HepG2 (cell line): ENCODE measurements at regions not wholly inside any gene's neighbourhood (a gene's known extent, or its start where the extent isn't known, plus 50 kb on each side); places are given as distances from the start of the nearest gene placed in this dataset.

Experiments
- ATAC-seq: fragments of 200-7000 bp; cut with Tn5 transposase; 3 replicates; pipeline ENCODE4 v1.9.1; 2020; ENCODE audit warnings: mild to moderate bottlenecking, moderate library complexity
- BruUV-seq: library from RNA; stranded (reverse); fragments of 400-500 nt; replicated peaks from 2 replicates; lab custom pipeline; 2021; lab: Mats Ljungman, UMichigan
- CTCF ChIA-PET: fragments of 300-600 bp; formaldehyde crosslinking; extraction: SDS; loops from one replicate; lab custom pipeline; 2021; ENCODE audit warnings: low total read pairs, inconsistent platforms, low intra/inter-chr PET ratio; lab: Yijun Ruan, JAX
- POLR2A ChIA-PET: fragments of 350-600 bp; sonication (Branson Sonifier 250); formaldehyde crosslinking; loops from one replicate; lab custom pipeline; 2020; ENCODE audit warnings: antibody characterized with exemption, inconsistent platforms; lab: Yijun Ruan, JAX
- DNase-seq: peaks from one replicate; pipeline ENCODE4 v3.0.0-alpha.2; 2015; ENCODE audit warnings: low spot score
- FAIRE-seq: peaks from 3 replicates; lab custom pipeline; 2011; peaks lifted over from hg19 to GRCh38; lab: Jason Lieb, UNC
- H2AFZ ChIP-seq: one replicate; pipeline ENCODE4 v1.6.1; 2011; ENCODE audit warnings: low read length, inconsistent platforms
- H3K27ac ChIP-seq: fragments of 300-600 bp; 3 replicates; pipeline ENCODE4 v1.8.0; 2011; ENCODE audit warnings: mixed run types, mild to moderate bottlenecking, mixed read lengths, low read length, inconsistent platforms; ENCODE audit not compliant: insufficient read depth; ENCODE audit errors: extremely low read length
- H3K27me3 ChIP-seq, 2 experiments: fragments of 200-600 bp in 1 of 2; 2 replicates in 1 of 2; 3 replicates in 1 of 2; pipeline versions ENCODE4 v1.6.0 to v1.8.0; 2011; ENCODE audit warnings: low read length in 2 of 2, mild to moderate bottlenecking in 2 of 2, moderate library complexity in 2 of 2, inconsistent platforms in 1 of 2; ENCODE audit not compliant: insufficient read depth in 2 of 2, control insufficient read depth in 1 of 2
- H3K36me3 ChIP-seq, 2 experiments: fragments of 200-600 bp in 1 of 2; replicated peaks in 1 of 2; 2 replicates in 1 of 2; 3 replicates in 1 of 2; pipeline versions ENCODE4 v1.5.1 to v1.8.0; 2011; ENCODE audit warnings: low read length in 2 of 2, inconsistent platforms in 1 of 2; ENCODE audit not compliant: insufficient read depth in 2 of 2, control insufficient read depth in 1 of 2
- H3K4me1 ChIP-seq: 2 replicates; pipeline ENCODE4 v1.5.1; 2012; ENCODE audit warnings: low read length, inconsistent platforms; ENCODE audit not compliant: insufficient read depth
- H3K4me2 ChIP-seq: 2 replicates; pipeline ENCODE4 v1.6.0; 2011; ENCODE audit warnings: low read depth, low read length, inconsistent platforms
- H3K4me3 ChIP-seq, 3 experiments: fragments of 200-600 bp in 1 of 3; sonication (generic), shearing (Covaris generic) in 1 of 3; replicated peaks in 1 of 3; 2 replicates each; pipeline ENCODE4 v1.5.1; 2011 to 2016; ENCODE audit warnings: low read length in 3 of 3, inconsistent platforms in 2 of 3, low read depth in 2 of 3, mild to moderate bottlenecking in 2 of 3, control low read depth in 1 of 3, mixed read lengths in 1 of 3; ENCODE audit not compliant: insufficient read depth in 1 of 3
- H3K79me2 ChIP-seq: one replicate; pipeline ENCODE4 v1.6.1; 2011; ENCODE audit warnings: low read length, inconsistent platforms; ENCODE audit not compliant: insufficient read depth
- H3K9ac ChIP-seq: 2 replicates; pipeline ENCODE4 v1.6.0; 2011; ENCODE audit warnings: mild to moderate bottlenecking, low read depth, low read length, inconsistent platforms; ENCODE audit not compliant: insufficient read depth
- H3K9me3 ChIP-seq: 2 replicates; pipeline ENCODE4 v1.5.1; 2012; ENCODE audit warnings: mild to moderate bottlenecking, low read length
- H4K20me1 ChIP-seq: 2 replicates; pipeline ENCODE4 v1.6.0; 2011; ENCODE audit warnings: inconsistent platforms, mild to moderate bottlenecking, low read length, moderate library complexity; ENCODE audit not compliant: insufficient read depth
- CTCF ChIP-seq: sonication (generic); formaldehyde crosslinking; IDR thresholded peaks from 2 replicates; pipeline ENCODE4 v1.5.0; 2020; ENCODE audit warnings: mild to moderate bottlenecking, missing genetic modification reagents, moderate library complexity
- SMC3 ChIP-seq: IDR thresholded peaks from 2 replicates; pipeline ENCODE4 v1.6.1; 2011; ENCODE audit warnings: low read length, improper control_type of control experiment
- SNAPC2 ChIP-seq: sonication (generic); formaldehyde crosslinking; IDR thresholded peaks from 2 replicates; pipeline ENCODE4 v1.8.1; 2022; ENCODE audit warnings: mild to moderate bottlenecking, missing genetic modification reagents
- SOX13 ChIP-seq, 3 experiments: fragments of 450-650 bp in 1 of 3; sonication (generic) in 1 of 3; formaldehyde crosslinking in 1 of 3; IDR thresholded peaks in 2 of 3; conservative IDR thresholded peaks in 1 of 3; 2 replicates each; pipeline versions ENCODE4 v1.5.0 to v1.6.1; 2016 to 2020; ENCODE audit warnings: antibody characterized with exemption in 1 of 3, mild to moderate bottlenecking in 1 of 3, missing compliant biosample characterization in 1 of 3, missing genetic modification reagents in 1 of 3, moderate library complexity in 1 of 3
- SOX5 ChIP-seq: IDR thresholded peaks from 2 replicates; pipeline ENCODE4 v1.6.1; 2016; ENCODE audit warnings: borderline replicate concordance
- SOX6 ChIP-seq, 2 experiments: fragments of 450-650 bp in 1 of 2; sonication (generic) in 1 of 2; formaldehyde crosslinking in 1 of 2; IDR thresholded peaks; 2 replicates each; pipeline versions ENCODE4 v1.4.0 to v1.6.1; 2017 to 2020; ENCODE audit warnings: antibody characterized with exemption in 1 of 2, mild to moderate bottlenecking in 1 of 2, missing genetic modification reagents in 1 of 2
- STAG1 ChIP-seq: sonication (generic); formaldehyde crosslinking; IDR thresholded peaks from 2 replicates; pipeline ENCODE4 v1.4.0; 2020; ENCODE audit warnings: missing genetic modification reagents
- ZNF224 ChIP-seq: sonication (generic); formaldehyde crosslinking; IDR thresholded peaks from 2 replicates; pipeline ENCODE4 v1.5.0; 2020; ENCODE audit warnings: mild to moderate bottlenecking, missing genetic modification reagents
- ZNF530 ChIP-seq: sonication (generic); formaldehyde crosslinking; IDR thresholded peaks from 2 replicates; pipeline ENCODE4 v1.5.0; 2020; ENCODE audit warnings: low read depth, mild to moderate bottlenecking, missing genetic modification reagents
- WGBS: methylation state at CpG from one replicate; pipeline ENCODE4 v1.1.6; 2017; ENCODE audit warnings: low lambda C conversion rate; 5-methylcytosine and 5-hydroxymethylcytosine counted together
- in situ Hi-C: cut with HindIII; loops from 2 replicates; pipeline ENCODE4 v1.10.0; 2017; ENCODE audit warnings: low pct_unique_long_range_greater_than_20kb; ENCODE audit not compliant: extremely low pct_ligation_motif_present
- intact Hi-C: fragments of 100-400 bp; cut with micrococcal nuclease; formaldehyde crosslinking; loops from one replicate; pipeline ENCODE4 v1.10.0; 2022; ENCODE audit not compliant: unreplicated experiment

- in situ Hi-C loops: loop anchor here (25.0 kb wide), 1 partner anchor 373 kb away; no protein-coding TSS in a partner anchor
- CTCF ChIA-PET: interaction anchor here (0.8 to 1.3 kb wide), 3 partner anchors 83 to 129 kb away, joined by 3 to 4 read pairs (median 3); no protein-coding TSS in a partner anchor
- peak; percentile 57 for FAIRE-seq
These were observed 138.8 kb upstream of the HMGA2 start for GRCh38 chr12:65685514-65685913.

More at GRCh38 chr12:65685514-65685913, 138.8 kb upstream of the HMGA2 start:
- no peak overlapping the region for H3K4me3 ChIP-seq
- H3K27me3 ChIP-seq: no peaks in the 10 kb centered on the region; a peak in 1 of 5 replicates
- 9% methylated on average over 4 of the region's 4 CpGs for WGBS
- H3K9me3 ChIP-seq: no peaks in the 10 kb centered on the region
- peak; percentile 60; the same call in 2 of the 3 replicates for ATAC-seq
- peak; percentile 24 for DNase-seq
- intact Hi-C loops: loop anchor here (1.0 to 5.0 kb wide), 3 partner anchors 83 to 373 kb away; no protein-coding TSS in a partner anchor
- H3K36me3 ChIP-seq: no peaks in the 10 kb centered on the region
- H4K20me1 ChIP-seq: no peaks in the 10 kb centered on the region
- no peaks in the 10 kb centered on the region for H3K79me2 ChIP-seq
- no peak for TF ChIP-seq ZNF530
- TF ChIP-seq SOX13 (IDR thresholded peaks at IDR 0.05): no peak
- TF ChIP-seq SOX13 (CRISPR knock-in tag; conservative IDR thresholded peaks at IDR 0.05 in 1 of 2, IDR thresholded peaks at IDR 0.05 in 1 of 2): peak in 1 of 2 experiments; percentile 77; a peak in 2 of 4 replicates
- TF ChIP-seq SOX5: peak; percentile 34; the same call in 1 of the 2 replicates
- peak; percentile 48 for TF ChIP-seq STAG1 (CRISPR knock-in tag)
- TF ChIP-seq CTCF (CRISPR knock-in tag): peak; percentile 40
- no peak for TF ChIP-seq ZNF224 (CRISPR knock-in tag)
- 0 out of 2 replicates have a peak, but pooled peaks have one; percentile 21 for TF ChIP-seq SMC3
- TF ChIP-seq SNAPC2: no peak
- no peak for TF ChIP-seq SOX6 (IDR thresholded peaks at IDR 0.05)
- 0 out of 2 replicates have a peak, but pooled peaks have one; percentile 44 for TF ChIP-seq SOX6 (CRISPR knock-in tag; IDR thresholded peaks at IDR 0.05)
- no peak overlapping the region for H3K4me2 ChIP-seq
- POLR2A ChIA-PET: no interaction called here
- no peak overlapping the region for H2AFZ ChIP-seq
- no peak overlapping the region for H3K27ac ChIP-seq
- no peak overlapping the region for H3K9ac ChIP-seq
- no peaks in the 10 kb centered on the region for H3K4me1 ChIP-seq
- BruUV-seq: no TSS peak
